ENCODE measurements at regions not wholly inside any gene's neighbourhood (a gene's known extent, or its start where the extent isn't known, plus 50 kb on each side); places are given as distances from the start of the nearest gene placed in this dataset.

DNA sequence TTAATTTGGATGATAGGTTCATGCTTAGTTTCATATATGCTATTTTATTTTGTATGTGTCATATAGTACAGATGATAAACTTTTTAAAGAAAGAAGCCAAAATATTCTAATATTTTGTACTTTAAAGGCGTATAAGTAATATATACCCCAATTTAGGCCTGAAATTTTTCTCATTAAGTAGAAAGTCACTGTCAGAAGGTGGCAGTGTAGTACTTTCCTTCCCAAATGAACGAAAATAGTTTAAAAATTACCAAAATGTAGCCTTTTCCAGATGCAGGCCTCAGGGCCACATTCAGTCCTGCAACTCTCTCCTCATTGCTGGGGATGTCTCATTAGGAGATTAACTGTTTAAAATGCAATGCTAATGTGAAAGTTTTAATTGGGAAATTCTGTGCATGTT lies 1263.6 kb downstream of the C4orf33 start:
- H3K4ac ChIP-seq (ENCODE audit: low read length), result no peak overlapping the region
- H2BK120ac ChIP-seq (ENCODE audit: low read depth, low read length), result no peak overlapping the region
- H3K36me3 ChIP-seq (replicated peaks in 1 of 2; ENCODE audit: control insufficient read depth in 2 of 2, insufficient read depth in 2 of 2, low read length in 2 of 2), result no peaks in the 10 kb centered on the region
- no peak overlapping the region for H2BK5ac ChIP-seq (ENCODE audit: low read length)
- no peak overlapping the region for H3K18ac ChIP-seq (ENCODE audit: low read length)
- H2AK5ac ChIP-seq (ENCODE audit: low read depth, low read length), result no peak overlapping the region
- no peak overlapping the region for H2AFZ ChIP-seq (ENCODE audit: low read length)
- no peak overlapping the region for H3K27ac ChIP-seq (replicated peaks; ENCODE audit: low read length)
- H3K4me2 ChIP-seq (ENCODE audit: insufficient read depth, low read length, poor library complexity, severe bottlenecking), result no peak overlapping the region
- peaks cover 0 to 6% of the 10 kb centered on the region in 2 donors for H3K4me1 ChIP-seq (ENCODE audit: control insufficient read depth in 2 of 2, insufficient read depth in 1 of 2, low read depth in 1 of 2, low read length in 2 of 2)
- no peak overlapping the region for H2BK12ac ChIP-seq (ENCODE audit: low read length)
- no peak overlapping the region for H3K9ac ChIP-seq (ENCODE audit: low read depth, low read length, poor library complexity)
- no peaks in the 10 kb centered on the region for H3K9me3 ChIP-seq (replicated peaks in 1 of 2; ENCODE audit: control insufficient read depth in 2 of 2, insufficient read depth in 1 of 2, low read depth in 1 of 2, low read length in 2 of 2)
- H3K27me3 ChIP-seq (ENCODE audit: control insufficient read depth in 3 of 3, insufficient read depth in 3 of 3, low read depth in 1 of 3, low read length in 3 of 3), result no peaks in the 10 kb centered on the region
- no peaks in the 10 kb centered on the region for H3K79me1 ChIP-seq (ENCODE audit: low read depth, low read length)
- no peak overlapping the region for H4K8ac ChIP-seq (ENCODE audit: low read depth, low read length)
- no peak overlapping the region for H4K91ac ChIP-seq (ENCODE audit: low read depth, low read length, poor library complexity)
- WGBS, 2 donors (ENCODE audit: extremely low coverage in 2 of 2, insufficient read length in 2 of 2, insufficient replicate concordance in 1 of 2), result no CpG with 5 or more reads among the region's 2 CpGs
- H2BK15ac ChIP-seq (ENCODE audit: low read length), result no peak overlapping the region
- DNase-seq (ENCODE audit: low spot score), result no peak
- H3K23ac ChIP-seq (ENCODE audit: low read depth, low read length, poor library complexity), result no peak overlapping the region
- H3K14ac ChIP-seq (ENCODE audit: low read length), result no peak overlapping the region
- H3K4me3 ChIP-seq (ENCODE audit: low read length in 2 of 2), result no peak overlapping the region

DNA sequence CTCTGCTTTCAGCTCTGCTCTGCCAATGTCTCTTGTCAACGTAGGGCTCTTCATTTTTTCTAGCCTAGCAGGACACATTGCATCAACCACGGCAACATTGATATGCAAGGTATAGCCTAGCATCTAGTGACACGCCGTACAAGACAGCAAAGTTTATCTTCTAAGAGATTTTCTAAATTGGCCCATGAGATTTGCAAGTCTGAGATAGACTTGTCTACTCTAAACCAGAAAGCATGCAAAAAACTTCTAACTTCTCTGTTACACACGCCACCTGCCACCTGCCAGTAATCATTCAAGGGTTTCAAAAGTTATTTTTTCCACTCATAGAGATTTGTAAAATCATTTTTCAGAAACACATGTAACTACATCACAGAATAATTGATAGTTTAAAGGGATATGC lies 1265.7 kb downstream of the C4orf33 start:
- no peak overlapping the region for H3K18ac ChIP-seq (ENCODE audit: low read length)
- no CpG with 5 or more reads among the region's 5 CpGs for WGBS, 2 donors (ENCODE audit: extremely low coverage in 2 of 2, insufficient read length in 2 of 2, insufficient replicate concordance in 1 of 2)
- H4K91ac ChIP-seq (ENCODE audit: low read depth, low read length, poor library complexity), result no peak overlapping the region
- no peak for DNase-seq (ENCODE audit: low spot score)
- no peak overlapping the region for H3K4me2 ChIP-seq (ENCODE audit: insufficient read depth, low read length, poor library complexity, severe bottlenecking)
- no peak overlapping the region for H3K23ac ChIP-seq (ENCODE audit: low read depth, low read length, poor library complexity)
- no peak overlapping the region for H3K27ac ChIP-seq (replicated peaks; ENCODE audit: low read length)
- no peak overlapping the region for H2AFZ ChIP-seq (ENCODE audit: low read length)
- no peak overlapping the region for H4K8ac ChIP-seq (ENCODE audit: low read depth, low read length)
- no peak overlapping the region for H2AK5ac ChIP-seq (ENCODE audit: low read depth, low read length)
- H3K9me3 ChIP-seq (replicated peaks in 1 of 2; ENCODE audit: control insufficient read depth in 2 of 2, insufficient read depth in 1 of 2, low read depth in 1 of 2, low read length in 2 of 2), result no peaks in the 10 kb centered on the region
- H2BK5ac ChIP-seq (ENCODE audit: low read length), result no peak overlapping the region
- H3K36me3 ChIP-seq (replicated peaks in 1 of 2; ENCODE audit: control insufficient read depth in 2 of 2, insufficient read depth in 2 of 2, low read length in 2 of 2), result no peaks in the 10 kb centered on the region
- no peak overlapping the region for H3K4ac ChIP-seq (ENCODE audit: low read length)
- H3K9ac ChIP-seq (ENCODE audit: low read depth, low read length, poor library complexity), result no peak overlapping the region
- no peaks in the 10 kb centered on the region for H3K79me1 ChIP-seq (ENCODE audit: low read depth, low read length)
- no peak overlapping the region for H3K4me3 ChIP-seq (ENCODE audit: low read length in 2 of 2)
- H3K14ac ChIP-seq (ENCODE audit: low read length), result no peak overlapping the region
- no peak overlapping the region for H2BK12ac ChIP-seq (ENCODE audit: low read length)
- H2BK120ac ChIP-seq (ENCODE audit: low read depth, low read length), result no peak overlapping the region
- no peaks in the 10 kb centered on the region for H3K27me3 ChIP-seq (ENCODE audit: control insufficient read depth in 3 of 3, insufficient read depth in 3 of 3, low read depth in 1 of 3, low read length in 3 of 3)
- peaks cover 0 to under 1% of the 10 kb centered on the region in 2 donors for H3K4me1 ChIP-seq (ENCODE audit: control insufficient read depth in 2 of 2, insufficient read depth in 1 of 2, low read depth in 1 of 2, low read length in 2 of 2)
- no peak overlapping the region for H2BK15ac ChIP-seq (ENCODE audit: low read length)

GRCh38 chr4:130368668-130369067 lies 1272.7 kb downstream of the C4orf33 start:
- H2BK15ac ChIP-seq (ENCODE audit: low read length), result no peak overlapping the region
- no peak overlapping the region for H2BK12ac ChIP-seq (ENCODE audit: low read length)
- no peaks in the 10 kb centered on the region for H3K9me3 ChIP-seq (replicated peaks in 1 of 2; ENCODE audit: control insufficient read depth in 2 of 2, insufficient read depth in 1 of 2, low read depth in 1 of 2, low read length in 2 of 2)
- no peak overlapping the region for H3K18ac ChIP-seq (ENCODE audit: low read length)
- no peak overlapping the region for H3K4me2 ChIP-seq (ENCODE audit: insufficient read depth, low read length, poor library complexity, severe bottlenecking)
- no peak overlapping the region for H2BK120ac ChIP-seq (ENCODE audit: low read depth, low read length)
- H4K8ac ChIP-seq (ENCODE audit: low read depth, low read length), result no peak overlapping the region
- H3K4me3 ChIP-seq (ENCODE audit: low read length in 2 of 2), result no peak overlapping the region
- H3K27ac ChIP-seq (replicated peaks; ENCODE audit: low read length), result no peak overlapping the region
- no peaks in the 10 kb centered on the region for H3K27me3 ChIP-seq (ENCODE audit: control insufficient read depth in 3 of 3, insufficient read depth in 3 of 3, low read depth in 1 of 3, low read length in 3 of 3)
- H3K9ac ChIP-seq (ENCODE audit: low read depth, low read length, poor library complexity), result no peak overlapping the region
- no peak overlapping the region for H2AFZ ChIP-seq (ENCODE audit: low read length)
- no peak overlapping the region for H3K4ac ChIP-seq (ENCODE audit: low read length)
- H4K91ac ChIP-seq (ENCODE audit: low read depth, low read length, poor library complexity), result no peak overlapping the region
- no peaks in the 10 kb centered on the region for H3K79me1 ChIP-seq (ENCODE audit: low read depth, low read length)
- DNase-seq (ENCODE audit: low spot score), result no peak
- H3K14ac ChIP-seq (ENCODE audit: low read length), result no peak overlapping the region
- no peaks in the 10 kb centered on the region for H3K36me3 ChIP-seq (replicated peaks in 1 of 2; ENCODE audit: control insufficient read depth in 2 of 2, insufficient read depth in 2 of 2, low read length in 2 of 2)
- no peak overlapping the region for H3K23ac ChIP-seq (ENCODE audit: low read depth, low read length, poor library complexity)
- H2AK5ac ChIP-seq (ENCODE audit: low read depth, low read length), result no peak overlapping the region
- no peak overlapping the region for H2BK5ac ChIP-seq (ENCODE audit: low read length)
- H3K4me1 ChIP-seq (ENCODE audit: control insufficient read depth in 2 of 2, insufficient read depth in 1 of 2, low read depth in 1 of 2, low read length in 2 of 2), result no peaks in the 10 kb centered on the region

DNA sequence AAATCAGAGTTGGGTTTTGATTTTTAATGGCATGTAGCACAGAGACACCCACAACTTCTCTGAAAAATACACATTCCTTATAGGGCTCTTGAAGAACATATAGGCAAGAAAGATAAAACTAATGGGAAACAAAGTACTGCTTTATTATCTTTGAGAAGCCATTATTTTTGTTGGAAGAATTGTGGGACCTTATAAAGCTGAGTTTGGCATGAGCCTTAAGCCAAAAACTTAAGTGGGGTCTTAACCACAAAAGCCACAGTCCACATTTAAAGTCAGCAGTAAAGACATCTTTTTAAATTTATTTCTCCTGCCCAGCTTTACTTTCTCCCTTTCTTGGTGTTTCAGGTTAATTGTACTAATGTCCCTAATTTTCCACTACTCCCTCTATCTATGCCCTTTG lies 1297.3 kb downstream of the C4orf33 start:
- H3K9ac ChIP-seq (ENCODE audit: low read depth, low read length, poor library complexity), result no peak overlapping the region
- no peak overlapping the region for H2BK12ac ChIP-seq (ENCODE audit: low read length)
- H2AFZ ChIP-seq (ENCODE audit: low read length), result no peak overlapping the region
- no peak overlapping the region for H3K4me2 ChIP-seq (ENCODE audit: insufficient read depth, low read length, poor library complexity, severe bottlenecking)
- H3K79me1 ChIP-seq (ENCODE audit: low read depth, low read length), result no peaks in the 10 kb centered on the region
- H3K4me3 ChIP-seq (ENCODE audit: low read length in 2 of 2), result no peak overlapping the region
- H2BK120ac ChIP-seq (ENCODE audit: low read depth, low read length), result no peak overlapping the region
- H4K8ac ChIP-seq (ENCODE audit: low read depth, low read length), result no peak overlapping the region
- H3K9me3 ChIP-seq (replicated peaks in 1 of 2; ENCODE audit: control insufficient read depth in 2 of 2, insufficient read depth in 1 of 2, low read depth in 1 of 2, low read length in 2 of 2), result no peaks in the 10 kb centered on the region
- H2AK5ac ChIP-seq (ENCODE audit: low read depth, low read length), result no peak overlapping the region
- H2BK15ac ChIP-seq (ENCODE audit: low read length), result no peak overlapping the region
- H3K18ac ChIP-seq (ENCODE audit: low read length), result no peak overlapping the region
- H4K91ac ChIP-seq (ENCODE audit: low read depth, low read length, poor library complexity), result no peak overlapping the region
- no peak overlapping the region for H3K4ac ChIP-seq (ENCODE audit: low read length)
- no peaks in the 10 kb centered on the region for H3K36me3 ChIP-seq (replicated peaks in 1 of 2; ENCODE audit: control insufficient read depth in 2 of 2, insufficient read depth in 2 of 2, low read length in 2 of 2)
- no peak overlapping the region for H3K14ac ChIP-seq (ENCODE audit: low read length)
- no peaks in the 10 kb centered on the region for H3K4me1 ChIP-seq (ENCODE audit: control insufficient read depth in 2 of 2, insufficient read depth in 1 of 2, low read depth in 1 of 2, low read length in 2 of 2)
- no peaks in the 10 kb centered on the region for H3K27me3 ChIP-seq (ENCODE audit: control insufficient read depth in 3 of 3, insufficient read depth in 3 of 3, low read depth in 1 of 3, low read length in 3 of 3)
- no peak overlapping the region for H3K27ac ChIP-seq (replicated peaks; ENCODE audit: low read length)
- no peak overlapping the region for H2BK5ac ChIP-seq (ENCODE audit: low read length)
- H3K23ac ChIP-seq (ENCODE audit: low read depth, low read length, poor library complexity), result no peak overlapping the region
- no peak for DNase-seq (ENCODE audit: low spot score)

Data from neuronal stem cell (in vitro differentiated cells).